DOHH2 (cell line): ENCODE measurements at regions not wholly inside any gene's neighbourhood (a gene's known extent, or its start where the extent isn't known, plus 50 kb on each side); places are given as distances from the start of the nearest gene placed in this dataset.

Experiments used
- CTCF ChIP-seq: fragments of 200-600 bp; sonication (generic); IDR thresholded peaks from one replicate; pipeline ENCODE4 v1.5.1; 2014; ENCODE audit warnings: antibody characterized with exemption, mild to moderate bottlenecking, low read depth, low read length; ENCODE audit not compliant: poor library complexity, severe bottlenecking
- EZH2phosphoT487 ChIP-seq: fragments of 200-600 bp; sonication (generic); IDR thresholded peaks from 2 replicates; pipeline ENCODE4 v1.6.1; 2017; ENCODE audit warnings: borderline replicate concordance, mild to moderate bottlenecking, antibody characterized with exemption, low read length, moderate library complexity, mixed read lengths

- TF ChIP-seq CTCF (no peak), EZH2phosphoT487 (no peak)
These were observed 140.9 kb downstream of the KCNRG start for GRCh38 chr13:50156140-50156539.
